DMS153 treated with DMSO at 0.1 percent for 48 hours (cell line): ENCODE measurements at regions not wholly inside any gene's neighbourhood (a gene's known extent, or its start where the extent isn't known, plus 50 kb on each side); places are given as distances from the start of the nearest gene placed in this dataset.
"Not testable (repeated sequence)": the region's sequence is repeated elsewhere in the genome, so short reads cannot be mapped to it uniquely, and the experiment has no call there.

Experiments used
- DNase-seq: peaks from one replicate; lab custom pipeline; 2025; ENCODE audit not compliant: unreplicated experiment; lab: John Stamatoyannopoulos, UW

- not testable (repeated sequence) for DNase-seq
Measured at GRCh38 chr3:75840160-75840559, 54.8 kb upstream of the ZNF717 start.

GRCh38 chr3:75850301-75851008 lies 65.1 kb upstream of the ZNF717 start:
- not testable (repeated sequence) for DNase-seq

- DNase-seq, result no peak
Measured at GRCh38 chr3:75863130-75863529, 77.8 kb upstream of the ZNF717 start.

- DNase-seq, result no peak
Measured at GRCh38 chr3:75863878-75864277, 78.5 kb upstream of the ZNF717 start.

- not testable (repeated sequence) for DNase-seq
Measured at GRCh38 chr3:75883719-75884118, 98.4 kb upstream of the ZNF717 start.

GRCh38 chr3:75886971-75887526 lies 101.7 kb upstream of the ZNF717 start:
- DNase-seq, result no peak

- DNase-seq, result no peak
Measured at GRCh38 chr3:75894234-75894633, 108.9 kb upstream of the ZNF717 start.

- DNase-seq, result no peak
Measured at GRCh38 chr3:75896265-75896664, 110.9 kb upstream of the ZNF717 start.

- DNase-seq, result not testable (repeated sequence)
Measured at GRCh38 chr3:75901446-75901845, 116.1 kb upstream of the ZNF717 start.

- DNase-seq, result no peak
Measured at GRCh38 chr3:75906555-75907112, 121.3 kb upstream of the ZNF717 start.

- DNase-seq, result no peak
Measured at GRCh38 chr3:75913800-75914350, 128.5 kb upstream of the ZNF717 start.

- not testable (repeated sequence) for DNase-seq
Measured at GRCh38 chr3:75914741-75915140, 129.4 kb upstream of the ZNF717 start.

- no peak for DNase-seq
Measured at GRCh38 chr3:75938921-75939320, 153.6 kb upstream of the ZNF717 start.

GRCh38 chr3:75951941-75952340 lies 166.6 kb upstream of the ZNF717 start:
- no peak for DNase-seq

- DNase-seq, result not testable (repeated sequence)
Measured at GRCh38 chr3:75960031-75960430, 174.7 kb upstream of the ZNF717 start.

GRCh38 chr3:75962054-75962453 lies 176.7 kb upstream of the ZNF717 start:
- not testable (repeated sequence) for DNase-seq

GRCh38 chr3:75967071-75967470 lies 181.7 kb upstream of the ZNF717 start:
- no peak for DNase-seq

GRCh38 chr3:75978686-75979085 lies 193.3 kb upstream of the ZNF717 start:
- DNase-seq, result no peak

GRCh38 chr3:75981401-75981800 lies 196.1 kb upstream of the ZNF717 start:
- DNase-seq, result no peak

GRCh38 chr3:75982151-75982550 lies 196.8 kb upstream of the ZNF717 start:
- no peak for DNase-seq

- no peak for DNase-seq
Measured at GRCh38 chr3:75983111-75983510, 197.8 kb upstream of the ZNF717 start.

GRCh38 chr3:75983609-75984290 lies 198.4 kb upstream of the ZNF717 start:
- no peak for DNase-seq
